Activated T-cell treated with anti-CD3 and anti-CD28 coated beads for 48 hours (primary cell): ENCODE measurements at regions not wholly inside any gene's neighbourhood (a gene's known extent, or its start where the extent isn't known, plus 50 kb on each side); places are given as distances from the start of the nearest gene placed in this dataset.

Experiments used
- DNase-seq: peaks from one replicate; pipeline ENCODE4 v3.0.0-alpha.2; 2020; ENCODE audit warnings: low read depth

- DNase-seq = no peak
Measured at GRCh38 chr22:49259839-49260615, 567.6 kb downstream of the BRD1 start.

- DNase-seq = no peak
Measured at GRCh38 chr22:49258107-49259010, 569.3 kb downstream of the BRD1 start.

GRCh38 chr22:49257551-49257961 lies 570.1 kb downstream of the BRD1 start:
- DNase-seq = no peak

GRCh38 chr22:49255741-49256318 lies 571.8 kb downstream of the BRD1 start:
- no peak for DNase-seq

- DNase-seq = no peak
Measured at GRCh38 chr22:49255154-49255553, 572.5 kb downstream of the BRD1 start.

DNA sequence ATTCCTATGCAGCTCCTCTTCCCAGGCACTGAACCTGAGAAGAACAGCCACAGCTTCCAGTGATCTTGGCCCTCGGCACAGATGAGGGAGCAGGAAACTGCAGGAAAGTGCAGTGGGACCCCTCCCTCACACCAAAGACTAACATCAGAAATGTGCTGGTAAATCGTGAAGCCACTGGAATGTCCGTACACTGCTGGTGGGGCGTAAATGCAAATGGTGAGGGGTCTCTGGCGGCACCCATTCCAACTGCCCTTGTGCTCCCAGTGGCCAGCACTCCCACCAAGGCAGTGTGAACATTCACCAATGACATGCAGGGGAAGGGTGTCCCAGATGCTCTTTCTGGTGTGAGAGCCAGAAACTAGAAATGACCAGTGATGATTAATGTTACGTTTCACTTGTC lies 574.0 kb downstream of the BRD1 start:
- DNase-seq = no peak

- DNase-seq = no peak
Measured at GRCh38 chr22:49251371-49251770, 576.3 kb downstream of the BRD1 start.

- DNase-seq = no peak
Measured at GRCh38 chr22:49247194-49247924, 580.3 kb downstream of the BRD1 start.

GRCh38 chr22:49244466-49245420 lies 582.9 kb downstream of the BRD1 start:
- DNase-seq = no peak

GRCh38 chr22:49243965-49244364 lies 583.7 kb downstream of the BRD1 start:
- no peak for DNase-seq

- DNase-seq = no peak
Measured at GRCh38 chr22:49243335-49243734, 584.3 kb downstream of the BRD1 start.

- DNase-seq = no peak
Measured at GRCh38 chr22:49242480-49242879, 585.2 kb downstream of the BRD1 start.

DNA sequence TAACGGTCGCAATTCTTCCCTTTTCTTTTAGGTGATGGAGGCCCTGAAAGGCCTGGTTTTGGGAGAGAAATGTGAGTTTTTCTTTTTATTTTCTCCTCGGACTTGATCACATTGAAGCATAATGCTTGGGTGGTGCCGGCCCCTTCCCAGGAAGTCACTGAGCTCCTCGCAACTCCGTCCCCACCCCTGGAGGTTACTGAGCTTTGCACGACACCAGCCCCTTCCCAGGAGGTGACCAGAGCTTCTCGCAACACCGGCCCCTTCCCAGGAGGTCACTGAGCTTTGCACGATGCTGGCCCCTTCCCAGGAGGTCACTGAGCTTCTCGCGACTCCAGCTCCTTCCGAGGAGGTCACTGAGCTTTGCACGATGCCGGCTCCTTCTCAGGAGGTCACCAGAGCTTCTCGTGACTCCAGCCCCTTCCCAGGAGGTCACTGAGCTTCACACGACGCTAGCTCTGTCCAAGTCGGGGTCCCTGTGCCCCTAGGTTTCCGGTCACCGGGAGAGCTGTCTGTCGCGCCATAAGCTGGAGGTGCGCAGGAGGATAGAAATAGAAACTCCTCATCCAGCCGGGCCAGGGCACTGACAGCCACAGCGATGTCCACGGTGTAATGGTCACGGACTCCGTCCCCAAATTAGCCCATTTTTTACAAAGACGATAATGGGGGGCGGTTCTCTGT lies 586.4 kb downstream of the BRD1 start:
- DNase-seq = no peak

GRCh38 chr22:49240472-49240871 lies 587.2 kb downstream of the BRD1 start:
- no peak for DNase-seq

GRCh38 chr22:49240016-49240380 lies 587.7 kb downstream of the BRD1 start:
- no peak for DNase-seq

DNA sequence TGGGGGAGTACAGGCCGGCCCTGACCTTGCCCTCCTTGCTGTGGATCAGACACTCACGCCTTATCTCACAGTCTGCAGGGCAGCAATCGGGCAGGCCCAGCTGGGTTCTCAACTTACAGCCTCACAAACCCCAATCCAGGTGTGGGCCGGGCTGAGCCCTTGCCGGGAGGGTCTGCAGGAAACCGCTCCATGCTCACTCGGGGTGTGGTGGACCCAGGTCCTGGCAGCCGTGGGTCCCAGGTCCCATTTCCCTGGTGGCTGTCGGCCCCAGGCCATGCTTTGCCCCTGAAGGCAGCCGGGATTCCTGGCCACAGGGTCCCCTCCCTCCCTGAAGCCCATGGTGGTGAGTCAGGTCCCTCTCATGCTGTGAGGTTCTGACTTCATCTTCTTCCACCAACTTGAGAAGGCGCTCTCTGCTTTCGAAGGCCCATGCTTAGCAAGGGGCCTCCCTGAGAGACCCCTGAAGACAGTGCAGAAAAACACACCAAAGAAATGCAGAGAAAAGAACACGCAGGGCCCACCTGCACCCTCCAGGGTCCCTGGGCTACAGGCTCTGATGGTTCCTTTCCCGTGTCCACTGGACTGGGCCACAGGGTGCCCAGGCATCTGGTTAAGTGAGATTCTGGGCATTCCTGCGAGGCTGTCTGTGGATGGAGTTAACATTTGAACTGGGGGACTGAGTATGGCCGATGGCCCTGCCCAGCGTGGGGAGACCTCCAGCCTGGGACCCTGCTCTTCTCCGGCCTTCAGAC lies 588.2 kb downstream of the BRD1 start:
- no peak for DNase-seq

DNA sequence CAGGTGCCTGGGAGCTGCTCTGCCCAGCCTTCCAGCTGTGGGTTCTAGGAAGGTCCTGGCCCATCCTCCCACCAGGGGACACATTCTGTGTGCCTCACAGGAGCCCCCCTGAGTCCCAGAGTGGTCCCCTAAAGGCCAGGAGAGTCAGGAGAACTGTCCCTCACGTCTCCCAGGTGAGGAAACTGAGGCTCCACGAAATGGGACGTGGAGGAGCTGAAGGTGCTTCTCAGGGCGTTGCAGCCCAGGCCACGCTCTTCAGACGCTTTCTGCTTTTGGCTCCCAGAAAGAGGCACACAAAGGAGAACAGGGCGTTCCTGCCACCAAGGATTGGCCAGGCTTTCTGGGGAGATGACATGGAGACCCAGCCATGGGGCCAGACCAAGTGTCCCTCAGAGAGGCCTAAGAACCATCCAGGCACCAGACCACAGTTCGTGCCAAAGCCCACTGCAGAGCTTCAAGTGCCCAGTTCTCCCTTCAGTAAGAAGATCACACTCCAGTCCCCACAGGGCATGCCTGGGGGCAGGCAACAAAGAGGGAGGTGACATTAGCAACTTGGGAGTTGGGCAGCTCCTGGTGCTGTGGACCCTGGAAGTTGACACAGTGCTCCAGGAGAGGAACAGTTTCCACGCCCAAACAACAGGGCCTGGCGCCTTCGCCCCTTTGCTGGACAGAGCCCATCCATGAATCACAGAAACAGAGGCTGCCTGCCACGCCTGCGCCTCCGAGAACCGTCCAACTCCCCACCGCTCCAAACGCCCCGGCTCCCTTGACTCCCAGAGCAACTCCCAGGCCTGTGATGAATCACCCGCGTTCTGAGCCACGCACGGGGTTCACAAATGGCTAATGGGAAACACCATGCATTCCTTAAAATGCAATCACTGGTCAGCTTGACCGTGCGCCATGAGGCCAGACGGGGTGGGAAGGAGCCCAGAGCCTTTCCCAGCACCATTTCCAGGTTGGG lies 589.2 kb downstream of the BRD1 start:
- no peak for DNase-seq

GRCh38 chr22:49237703-49238102 lies 590.0 kb downstream of the BRD1 start:
- no peak for DNase-seq

- no peak for DNase-seq
Measured at GRCh38 chr22:49237279-49237678, 590.4 kb downstream of the BRD1 start.
